GM23338 (cell line): ENCODE measurements at regions not wholly inside any gene's neighbourhood (a gene's known extent, or its start where the extent isn't known, plus 50 kb on each side); places are given as distances from the start of the nearest gene placed in this dataset.

Experiments
- CREB1 ChIP-seq: fragments of 250-450 bp; sonication (Bioruptor Pico); IDR thresholded peaks from 2 replicates; pipeline ENCODE4 v1.5.0; 2020; ENCODE audit warnings: low read depth, mild to moderate bottlenecking, moderate library complexity
- EZH2 ChIP-seq: fragments of 200-600 bp; sonication (generic); IDR thresholded peaks from one replicate; pipeline ENCODE4 v1.8.0; 2017; ENCODE audit warnings: antibody characterized with exemption, mild to moderate bottlenecking, low read depth; ENCODE audit not compliant: unreplicated experiment
- EZH2phosphoT487 ChIP-seq: fragments of 200-600 bp; sonication (generic); IDR thresholded peaks from one replicate; pipeline ENCODE4 v1.8.1; 2018; ENCODE audit warnings: antibody characterized with exemption; ENCODE audit not compliant: unreplicated experiment
- JUNB ChIP-seq: IDR thresholded peaks from one replicate; pipeline ENCODE4 v1.6.1; 2016; ENCODE audit warnings: antibody characterized with exemption; ENCODE audit not compliant: unreplicated experiment
- NANOG ChIP-seq: IDR thresholded peaks from 2 replicates; pipeline ENCODE4 v1.6.1; 2016; ENCODE audit warnings: antibody characterized with exemption, borderline replicate concordance
- POLR2AphosphoS5 ChIP-seq: IDR thresholded peaks from 2 replicates; pipeline ENCODE4 v1.6.1; 2016; ENCODE audit warnings: antibody characterized with exemption, low read depth
- ZNF114 ChIP-seq: fragments of 250-450 bp; sonication (Bioruptor Pico); IDR thresholded peaks from 2 replicates; pipeline ENCODE4 v1.5.0; 2020; ENCODE audit warnings: mild to moderate bottlenecking, moderate library complexity
- ZNF331 ChIP-seq: fragments of 250-450 bp; sonication (Bioruptor Pico); IDR thresholded peaks from 2 replicates; pipeline ENCODE4 v1.5.0; 2020; ENCODE audit warnings: low read depth, mild to moderate bottlenecking, moderate library complexity
- TF ChIP-seq, protein P1 (sequence below): IDR thresholded peaks from one replicate; pipeline ENCODE4 v1.6.1; 2018; ENCODE audit warnings: antibody characterized with exemption; ENCODE audit not compliant: unreplicated experiment
- TF ChIP-seq, protein P2 (sequence below), 2 experiments: fragments of 200-600 bp in 1 of 2; sonication (generic) in 1 of 2; conservative IDR thresholded peaks; 2 replicates each; pipeline versions ENCODE4 v1.5.1 to v1.6.1; 2016 to 2017; ENCODE audit warnings: antibody characterized with exemption in 2 of 2, low read depth in 2 of 2, mild to moderate bottlenecking in 2 of 2, moderate library complexity in 1 of 2
- TF ChIP-seq, protein P3 (sequence below): IDR thresholded peaks from 2 replicates; pipeline ENCODE4 v1.6.1; 2016; ENCODE audit warnings: antibody characterized with exemption
- TF ChIP-seq, protein P4 (sequence below): fragments of 250-450 bp; sonication (Bioruptor Pico); IDR thresholded peaks from 2 replicates; pipeline ENCODE4 v1.5.0; 2020; ENCODE audit warnings: mild to moderate bottlenecking, moderate library complexity

DNA sequence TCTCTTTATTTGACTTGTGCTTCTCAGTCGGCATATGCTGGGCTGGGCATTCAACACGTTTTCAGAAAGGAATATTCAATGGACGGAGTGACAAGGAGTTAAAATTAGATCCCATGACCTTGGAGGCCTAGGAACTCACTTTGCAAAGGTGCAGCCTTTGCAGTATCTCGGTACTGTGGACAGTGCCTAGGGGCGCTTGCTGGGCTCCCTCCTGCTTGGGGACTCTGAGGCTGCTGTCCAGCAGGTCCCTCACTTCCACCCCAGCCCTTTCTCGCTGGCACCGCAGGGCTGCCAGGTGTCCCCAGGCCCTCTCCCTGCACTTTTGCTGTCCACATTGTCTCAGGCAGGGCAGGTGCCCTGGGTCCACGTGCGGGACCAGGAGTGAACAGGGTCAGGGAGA, 255.5 kb upstream of the B3GAT1 start:
- TF ChIP-seq, protein P1, sequence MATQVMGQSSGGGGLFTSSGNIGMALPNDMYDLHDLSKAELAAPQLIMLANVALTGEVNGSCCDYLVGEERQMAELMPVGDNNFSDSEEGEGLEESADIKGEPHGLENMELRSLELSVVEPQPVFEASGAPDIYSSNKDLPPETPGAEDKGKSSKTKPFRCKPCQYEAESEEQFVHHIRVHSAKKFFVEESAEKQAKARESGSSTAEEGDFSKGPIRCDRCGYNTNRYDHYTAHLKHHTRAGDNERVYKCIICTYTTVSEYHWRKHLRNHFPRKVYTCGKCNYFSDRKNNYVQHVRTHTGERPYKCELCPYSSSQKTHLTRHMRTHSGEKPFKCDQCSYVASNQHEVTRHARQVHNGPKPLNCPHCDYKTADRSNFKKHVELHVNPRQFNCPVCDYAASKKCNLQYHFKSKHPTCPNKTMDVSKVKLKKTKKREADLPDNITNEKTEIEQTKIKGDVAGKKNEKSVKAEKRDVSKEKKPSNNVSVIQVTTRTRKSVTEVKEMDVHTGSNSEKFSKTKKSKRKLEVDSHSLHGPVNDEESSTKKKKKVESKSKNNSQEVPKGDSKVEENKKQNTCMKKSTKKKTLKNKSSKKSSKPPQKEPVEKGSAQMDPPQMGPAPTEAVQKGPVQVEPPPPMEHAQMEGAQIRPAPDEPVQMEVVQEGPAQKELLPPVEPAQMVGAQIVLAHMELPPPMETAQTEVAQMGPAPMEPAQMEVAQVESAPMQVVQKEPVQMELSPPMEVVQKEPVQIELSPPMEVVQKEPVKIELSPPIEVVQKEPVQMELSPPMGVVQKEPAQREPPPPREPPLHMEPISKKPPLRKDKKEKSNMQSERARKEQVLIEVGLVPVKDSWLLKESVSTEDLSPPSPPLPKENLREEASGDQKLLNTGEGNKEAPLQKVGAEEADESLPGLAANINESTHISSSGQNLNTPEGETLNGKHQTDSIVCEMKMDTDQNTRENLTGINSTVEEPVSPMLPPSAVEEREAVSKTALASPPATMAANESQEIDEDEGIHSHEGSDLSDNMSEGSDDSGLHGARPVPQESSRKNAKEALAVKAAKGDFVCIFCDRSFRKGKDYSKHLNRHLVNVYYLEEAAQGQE: peak; percentile 52
- TF ChIP-seq CREB1 (no peak), EZH2 (no peak), POLR2AphosphoS5 (no peak), NANOG (no peak), EZH2phosphoT487 (no peak), ZNF331 (no peak), ZNF114 (CRISPR knock-in tag) (no peak), JUNB (no peak)
- TF ChIP-seq, protein P2, sequence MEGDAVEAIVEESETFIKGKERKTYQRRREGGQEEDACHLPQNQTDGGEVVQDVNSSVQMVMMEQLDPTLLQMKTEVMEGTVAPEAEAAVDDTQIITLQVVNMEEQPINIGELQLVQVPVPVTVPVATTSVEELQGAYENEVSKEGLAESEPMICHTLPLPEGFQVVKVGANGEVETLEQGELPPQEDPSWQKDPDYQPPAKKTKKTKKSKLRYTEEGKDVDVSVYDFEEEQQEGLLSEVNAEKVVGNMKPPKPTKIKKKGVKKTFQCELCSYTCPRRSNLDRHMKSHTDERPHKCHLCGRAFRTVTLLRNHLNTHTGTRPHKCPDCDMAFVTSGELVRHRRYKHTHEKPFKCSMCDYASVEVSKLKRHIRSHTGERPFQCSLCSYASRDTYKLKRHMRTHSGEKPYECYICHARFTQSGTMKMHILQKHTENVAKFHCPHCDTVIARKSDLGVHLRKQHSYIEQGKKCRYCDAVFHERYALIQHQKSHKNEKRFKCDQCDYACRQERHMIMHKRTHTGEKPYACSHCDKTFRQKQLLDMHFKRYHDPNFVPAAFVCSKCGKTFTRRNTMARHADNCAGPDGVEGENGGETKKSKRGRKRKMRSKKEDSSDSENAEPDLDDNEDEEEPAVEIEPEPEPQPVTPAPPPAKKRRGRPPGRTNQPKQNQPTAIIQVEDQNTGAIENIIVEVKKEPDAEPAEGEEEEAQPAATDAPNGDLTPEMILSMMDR (conservative IDR thresholded peaks at IDR 0.05; ENCODE audit: low read depth in 2 of 2): no peak
- TF ChIP-seq, protein P3, sequence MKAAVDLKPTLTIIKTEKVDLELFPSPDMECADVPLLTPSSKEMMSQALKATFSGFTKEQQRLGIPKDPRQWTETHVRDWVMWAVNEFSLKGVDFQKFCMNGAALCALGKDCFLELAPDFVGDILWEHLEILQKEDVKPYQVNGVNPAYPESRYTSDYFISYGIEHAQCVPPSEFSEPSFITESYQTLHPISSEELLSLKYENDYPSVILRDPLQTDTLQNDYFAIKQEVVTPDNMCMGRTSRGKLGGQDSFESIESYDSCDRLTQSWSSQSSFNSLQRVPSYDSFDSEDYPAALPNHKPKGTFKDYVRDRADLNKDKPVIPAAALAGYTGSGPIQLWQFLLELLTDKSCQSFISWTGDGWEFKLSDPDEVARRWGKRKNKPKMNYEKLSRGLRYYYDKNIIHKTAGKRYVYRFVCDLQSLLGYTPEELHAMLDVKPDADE: no peak
- TF ChIP-seq, protein P4, sequence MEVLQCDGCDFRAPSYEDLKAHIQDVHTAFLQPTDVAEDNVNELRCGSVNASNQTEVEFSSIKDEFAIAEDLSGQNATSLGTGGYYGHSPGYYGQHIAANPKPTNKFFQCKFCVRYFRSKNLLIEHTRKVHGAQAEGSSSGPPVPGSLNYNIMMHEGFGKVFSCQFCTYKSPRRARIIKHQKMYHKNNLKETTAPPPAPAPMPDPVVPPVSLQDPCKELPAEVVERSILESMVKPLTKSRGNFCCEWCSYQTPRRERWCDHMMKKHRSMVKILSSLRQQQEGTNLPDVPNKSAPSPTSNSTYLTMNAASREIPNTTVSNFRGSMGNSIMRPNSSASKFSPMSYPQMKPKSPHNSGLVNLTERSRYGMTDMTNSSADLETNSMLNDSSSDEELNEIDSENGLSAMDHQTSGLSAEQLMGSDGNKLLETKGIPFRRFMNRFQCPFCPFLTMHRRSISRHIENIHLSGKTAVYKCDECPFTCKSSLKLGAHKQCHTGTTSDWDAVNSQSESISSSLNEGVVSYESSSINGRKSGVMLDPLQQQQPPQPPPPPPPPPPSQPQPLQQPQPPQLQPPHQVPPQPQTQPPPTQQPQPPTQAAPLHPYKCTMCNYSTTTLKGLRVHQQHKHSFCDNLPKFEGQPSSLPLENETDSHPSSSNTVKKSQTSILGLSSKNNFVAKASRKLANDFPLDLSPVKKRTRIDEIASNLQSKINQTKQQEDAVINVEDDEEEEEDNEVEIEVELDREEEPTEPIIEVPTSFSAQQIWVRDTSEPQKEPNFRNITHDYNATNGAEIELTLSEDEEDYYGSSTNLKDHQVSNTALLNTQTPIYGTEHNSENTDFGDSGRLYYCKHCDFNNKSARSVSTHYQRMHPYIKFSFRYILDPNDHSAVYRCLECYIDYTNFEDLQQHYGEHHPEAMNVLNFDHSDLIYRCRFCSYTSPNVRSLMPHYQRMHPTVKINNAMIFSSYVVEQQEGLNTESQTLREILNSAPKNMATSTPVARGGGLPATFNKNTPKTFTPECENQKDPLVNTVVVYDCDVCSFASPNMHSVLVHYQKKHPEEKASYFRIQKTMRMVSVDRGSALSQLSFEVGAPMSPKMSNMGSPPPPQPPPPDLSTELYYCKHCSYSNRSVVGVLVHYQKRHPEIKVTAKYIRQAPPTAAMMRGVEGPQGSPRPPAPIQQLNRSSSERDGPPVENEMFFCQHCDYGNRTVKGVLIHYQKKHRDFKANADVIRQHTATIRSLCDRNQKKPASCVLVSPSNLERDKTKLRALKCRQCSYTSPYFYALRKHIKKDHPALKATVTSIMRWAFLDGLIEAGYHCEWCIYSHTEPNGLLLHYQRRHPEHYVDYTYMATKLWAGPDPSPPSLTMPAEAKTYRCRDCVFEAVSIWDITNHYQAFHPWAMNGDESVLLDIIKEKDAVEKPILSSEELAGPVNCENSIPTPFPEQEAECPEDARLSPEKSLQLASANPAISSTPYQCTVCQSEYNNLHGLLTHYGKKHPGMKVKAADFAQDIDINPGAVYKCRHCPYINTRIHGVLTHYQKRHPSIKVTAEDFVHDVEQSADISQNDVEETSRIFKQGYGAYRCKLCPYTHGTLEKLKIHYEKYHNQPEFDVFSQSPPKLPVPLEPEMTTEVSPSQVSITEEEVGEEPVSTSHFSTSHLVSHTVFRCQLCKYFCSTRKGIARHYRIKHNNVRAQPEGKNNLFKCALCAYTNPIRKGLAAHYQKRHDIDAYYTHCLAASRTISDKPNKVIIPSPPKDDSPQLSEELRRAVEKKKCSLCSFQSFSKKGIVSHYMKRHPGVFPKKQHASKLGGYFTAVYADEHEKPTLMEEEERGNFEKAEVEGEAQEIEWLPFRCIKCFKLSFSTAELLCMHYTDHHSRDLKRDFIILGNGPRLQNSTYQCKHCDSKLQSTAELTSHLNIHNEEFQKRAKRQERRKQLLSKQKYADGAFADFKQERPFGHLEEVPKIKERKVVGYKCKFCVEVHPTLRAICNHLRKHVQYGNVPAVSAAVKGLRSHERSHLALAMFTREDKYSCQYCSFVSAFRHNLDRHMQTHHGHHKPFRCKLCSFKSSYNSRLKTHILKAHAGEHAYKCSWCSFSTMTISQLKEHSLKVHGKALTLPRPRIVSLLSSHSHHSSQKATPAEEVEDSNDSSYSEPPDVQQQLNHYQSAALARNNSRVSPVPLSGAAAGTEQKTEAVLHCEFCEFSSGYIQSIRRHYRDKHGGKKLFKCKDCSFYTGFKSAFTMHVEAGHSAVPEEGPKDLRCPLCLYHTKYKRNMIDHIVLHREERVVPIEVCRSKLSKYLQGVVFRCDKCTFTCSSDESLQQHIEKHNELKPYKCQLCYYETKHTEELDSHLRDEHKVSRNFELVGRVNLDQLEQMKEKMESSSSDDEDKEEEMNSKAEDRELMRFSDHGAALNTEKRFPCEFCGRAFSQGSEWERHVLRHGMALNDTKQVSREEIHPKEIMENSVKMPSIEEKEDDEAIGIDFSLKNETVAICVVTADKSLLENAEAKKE (CRISPR knock-in tag): no peak
